ENCODE measurements at regions not wholly inside any gene's neighbourhood (a gene's known extent, or its start where the extent isn't known, plus 50 kb on each side); places are given as distances from the start of the nearest gene placed in this dataset.
A peak's percentile ranks its signal among the peaks of the same experiment; 100 is the strongest.

GRCh38 chr6:44059359-44060346, 67.6 kb downstream of the MRPL14 start:
- Histone ChIP-seq H3K4me3 (no peak overlapping the region), H3K36me3 (no peaks in the 10 kb centered on the region), H3K9me3 (no peaks in the 10 kb centered on the region), H3K27ac (peak overlapping the region; percentile 66 to 81 (median 78)), H3K27me3 (no peaks in the 10 kb centered on the region), H3K4me1 (peaks cover 31 to 44% of the 10 kb centered on the region in 2 donors)
- TF ChIP-seq POLR2A (IDR thresholded peaks at IDR 0.05) (no peak), CTCF (IDR thresholded peaks at IDR 0.05 in 4 of 5, conservative IDR thresholded peaks at IDR 0.05 in 1 of 5) (no peak)
- DNase-seq (no peak), ATAC-seq (no peak)
- intact Hi-C loops (cut with DNase I; ENCODE audit: low total_unique reads): no loop called here
- in situ Hi-C loops (cut with MboI; ENCODE audit: low sequenced_read_pairs in 4 of 4): no loop called here

GRCh38 chr6:44058617-44059358, 68.5 kb downstream of the MRPL14 start:
- Histone ChIP-seq H3K27ac (peak overlapping the region; percentile 66 to 81 (median 78)), H3K4me3 (no peak overlapping the region), H3K9me3 (no peaks in the 10 kb centered on the region), H3K4me1 (peaks cover 31 to 44% of the 10 kb centered on the region in 2 donors), H3K27me3 (no peaks in the 10 kb centered on the region), H3K36me3 (no peaks in the 10 kb centered on the region)
- intact Hi-C loops (cut with DNase I; ENCODE audit: low total_unique reads) (no loop called here), in situ Hi-C loops (cut with MboI; ENCODE audit: low sequenced_read_pairs in 4 of 4) (no loop called here)
- DNase-seq (peak; percentile 89 to 93), ATAC-seq (peak; percentile 90 to 92)
- no peak for TF ChIP-seq CTCF (IDR thresholded peaks at IDR 0.05 in 4 of 5, conservative IDR thresholded peaks at IDR 0.05 in 1 of 5)
- TF ChIP-seq POLR2A (IDR thresholded peaks at IDR 0.05): peak; percentile 48 to 70

GRCh38 chr6:44057931-44058616, 69.2 kb downstream of the MRPL14 start:
- Histone ChIP-seq H3K4me3 (no peak overlapping the region), H3K4me1 (peaks cover 33 to 48% of the 10 kb centered on the region in 2 donors), H3K9me3 (no peaks in the 10 kb centered on the region), H3K36me3 (no peaks in the 10 kb centered on the region), H3K27ac (peak overlapping the region; percentile 74 to 81 (median 78)), H3K27me3 (no peaks in the 10 kb centered on the region)
- no peak for TF ChIP-seq CTCF (IDR thresholded peaks at IDR 0.05 in 4 of 5, conservative IDR thresholded peaks at IDR 0.05 in 1 of 5)
- no peak for TF ChIP-seq POLR2A (IDR thresholded peaks at IDR 0.05)
- intact Hi-C loops (cut with DNase I; ENCODE audit: low total_unique reads) (no loop called here), in situ Hi-C loops (cut with MboI; ENCODE audit: low sequenced_read_pairs in 4 of 4) (no loop called here)
- DNase-seq (no peak), ATAC-seq (no peak)

GRCh38 chr6:44057238-44057930, 69.9 kb downstream of the MRPL14 start:
- Histone ChIP-seq H3K27me3 (no peaks in the 10 kb centered on the region), H3K36me3 (no peaks in the 10 kb centered on the region), H3K9me3 (no peaks in the 10 kb centered on the region), H3K27ac (peak overlapping the region; percentile 74 to 81 (median 78)), H3K4me1 (peaks cover 32 to 49% of the 10 kb centered on the region in 2 donors), H3K4me3 (no peak overlapping the region)
- in situ Hi-C loops (cut with MboI; ENCODE audit: low sequenced_read_pairs in 4 of 4): no loop called here
- intact Hi-C loops (cut with DNase I; ENCODE audit: low total_unique reads): no loop called here
- DNase-seq: no peak
- ATAC-seq: no peak
- no peak for TF ChIP-seq POLR2A (IDR thresholded peaks at IDR 0.05)
- no peak for TF ChIP-seq CTCF (IDR thresholded peaks at IDR 0.05 in 4 of 5, conservative IDR thresholded peaks at IDR 0.05 in 1 of 5)
